ENCODE measurements at regions not wholly inside any gene's neighbourhood (a gene's known extent, or its start where the extent isn't known, plus 50 kb on each side); places are given as distances from the start of the nearest gene placed in this dataset.

DNA sequence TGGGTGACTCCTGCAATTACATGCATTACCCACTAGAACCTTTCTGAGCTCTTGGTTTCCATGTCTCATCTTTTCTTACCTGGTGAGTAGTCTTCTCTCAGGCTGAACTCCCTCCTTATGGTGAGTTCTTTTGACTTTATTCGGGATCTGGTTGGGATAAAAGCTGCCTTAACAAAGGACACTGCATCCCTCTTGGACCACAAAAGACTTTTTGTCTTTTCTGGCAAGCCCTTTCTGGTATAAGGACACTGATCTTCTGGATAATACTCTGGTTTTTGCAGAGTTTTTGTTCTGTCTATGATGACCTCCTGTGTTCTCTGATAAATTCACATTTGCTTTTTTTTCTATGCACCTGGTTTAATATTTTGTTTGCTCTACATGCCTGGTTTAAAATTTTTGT, 66.7 kb downstream of the SLITRK1 start:
- TF ChIP-seq, protein P1, sequence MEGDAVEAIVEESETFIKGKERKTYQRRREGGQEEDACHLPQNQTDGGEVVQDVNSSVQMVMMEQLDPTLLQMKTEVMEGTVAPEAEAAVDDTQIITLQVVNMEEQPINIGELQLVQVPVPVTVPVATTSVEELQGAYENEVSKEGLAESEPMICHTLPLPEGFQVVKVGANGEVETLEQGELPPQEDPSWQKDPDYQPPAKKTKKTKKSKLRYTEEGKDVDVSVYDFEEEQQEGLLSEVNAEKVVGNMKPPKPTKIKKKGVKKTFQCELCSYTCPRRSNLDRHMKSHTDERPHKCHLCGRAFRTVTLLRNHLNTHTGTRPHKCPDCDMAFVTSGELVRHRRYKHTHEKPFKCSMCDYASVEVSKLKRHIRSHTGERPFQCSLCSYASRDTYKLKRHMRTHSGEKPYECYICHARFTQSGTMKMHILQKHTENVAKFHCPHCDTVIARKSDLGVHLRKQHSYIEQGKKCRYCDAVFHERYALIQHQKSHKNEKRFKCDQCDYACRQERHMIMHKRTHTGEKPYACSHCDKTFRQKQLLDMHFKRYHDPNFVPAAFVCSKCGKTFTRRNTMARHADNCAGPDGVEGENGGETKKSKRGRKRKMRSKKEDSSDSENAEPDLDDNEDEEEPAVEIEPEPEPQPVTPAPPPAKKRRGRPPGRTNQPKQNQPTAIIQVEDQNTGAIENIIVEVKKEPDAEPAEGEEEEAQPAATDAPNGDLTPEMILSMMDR (IDR thresholded peaks at IDR 0.05): no peak
- TF ChIP-seq POLR2A (IDR thresholded peaks at IDR 0.05): no peak
